Vagina (tissue), 2 donors: ENCODE measurements at regions not wholly inside any gene's neighbourhood (a gene's known extent, or its start where the extent isn't known, plus 50 kb on each side); places are given as distances from the start of the nearest gene placed in this dataset.

ENCODE experiments used
- CTCF ChIP-seq, 3 experiments: fragments of 450-650 bp in 2 of 3; fragments of 200-600 bp in 1 of 3; sonication (generic) in 1 of 3; IDR thresholded peaks; one replicate each; pipeline ENCODE4 v1.5.1; 2017 to 2019; ENCODE audit warnings: antibody characterized with exemption in 3 of 3, mild to moderate bottlenecking in 2 of 3, moderate library complexity in 2 of 3
- POLR2A ChIP-seq, 2 donors: fragments of 450-650 bp; IDR thresholded peaks; one replicate each; pipeline ENCODE4 v1.6.1; 2017; ENCODE audit warnings: antibody characterized with exemption in 2 of 2, mild to moderate bottlenecking in 2 of 2, moderate library complexity in 2 of 2

GRCh38 chr4:124905441-124905840 is 192.9 kb upstream of the ANKRD50 start:
- TF ChIP-seq CTCF (IDR thresholded peaks at IDR 0.05) (no peak), POLR2A (IDR thresholded peaks at IDR 0.05) (no peak)
